HEK293 (cell line): ENCODE measurements at regions not wholly inside any gene's neighbourhood (a gene's known extent, or its start where the extent isn't known, plus 50 kb on each side); places are given as distances from the start of the nearest gene placed in this dataset.

Experiments used
- PRDM10 ChIP-seq: fragments of 450-650 bp; formaldehyde crosslinking; IDR thresholded peaks from 2 replicates; pipeline ENCODE4 v1.5.1; 2016; ENCODE audit warnings: missing biosample characterization, missing genetic modification characterization
- ZNF544 ChIP-seq: fragments of 450-650 bp; formaldehyde crosslinking; IDR thresholded peaks from 2 replicates; pipeline ENCODE4 v1.5.0; 2017; ENCODE audit warnings: missing biosample characterization, missing genetic modification characterization
- TF ChIP-seq, protein P1 (sequence below): fragments of 450-650 bp; formaldehyde crosslinking; IDR thresholded peaks from 2 replicates; pipeline ENCODE4 v1.5.1; 2016; ENCODE audit warnings: missing biosample characterization, missing genetic modification characterization

DNA sequence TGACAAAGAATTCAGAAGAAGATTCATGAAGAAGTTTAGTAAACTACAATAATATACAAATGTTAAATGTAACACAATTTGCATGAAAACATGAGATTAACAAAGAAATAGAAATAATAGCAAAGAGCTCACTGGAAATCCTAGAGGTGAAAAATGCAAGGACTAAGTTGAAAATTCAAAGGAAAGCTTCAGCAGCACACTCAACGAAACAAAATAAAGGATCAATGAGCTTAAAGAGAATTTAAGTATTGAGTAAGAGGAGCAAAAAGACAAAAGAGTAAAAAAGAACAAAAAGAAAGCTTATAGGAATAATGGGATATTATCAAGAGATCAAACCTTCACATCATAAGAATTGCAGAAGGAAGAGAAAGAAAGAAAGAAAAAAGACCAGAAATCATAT lies 583.8 kb upstream of the NECTIN3 start:
- no peak for TF ChIP-seq ZNF544 (tag by site-specific recombination)
- TF ChIP-seq, protein P1, sequence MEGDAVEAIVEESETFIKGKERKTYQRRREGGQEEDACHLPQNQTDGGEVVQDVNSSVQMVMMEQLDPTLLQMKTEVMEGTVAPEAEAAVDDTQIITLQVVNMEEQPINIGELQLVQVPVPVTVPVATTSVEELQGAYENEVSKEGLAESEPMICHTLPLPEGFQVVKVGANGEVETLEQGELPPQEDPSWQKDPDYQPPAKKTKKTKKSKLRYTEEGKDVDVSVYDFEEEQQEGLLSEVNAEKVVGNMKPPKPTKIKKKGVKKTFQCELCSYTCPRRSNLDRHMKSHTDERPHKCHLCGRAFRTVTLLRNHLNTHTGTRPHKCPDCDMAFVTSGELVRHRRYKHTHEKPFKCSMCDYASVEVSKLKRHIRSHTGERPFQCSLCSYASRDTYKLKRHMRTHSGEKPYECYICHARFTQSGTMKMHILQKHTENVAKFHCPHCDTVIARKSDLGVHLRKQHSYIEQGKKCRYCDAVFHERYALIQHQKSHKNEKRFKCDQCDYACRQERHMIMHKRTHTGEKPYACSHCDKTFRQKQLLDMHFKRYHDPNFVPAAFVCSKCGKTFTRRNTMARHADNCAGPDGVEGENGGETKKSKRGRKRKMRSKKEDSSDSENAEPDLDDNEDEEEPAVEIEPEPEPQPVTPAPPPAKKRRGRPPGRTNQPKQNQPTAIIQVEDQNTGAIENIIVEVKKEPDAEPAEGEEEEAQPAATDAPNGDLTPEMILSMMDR: no peak
- no peak for TF ChIP-seq PRDM10
